HG03457 (cell line): ENCODE measurements at regions not wholly inside any gene's neighbourhood (a gene's known extent, or its start where the extent isn't known, plus 50 kb on each side); places are given as distances from the start of the nearest gene placed in this dataset.

Experiments
- ATAC-seq: cut with Tn5 transposase; IDR thresholded peaks from one replicate; pipeline ENCODE4 v1.9.1; 2021; ENCODE audit warnings: moderate number of reproducible peaks; ENCODE audit not compliant: unreplicated experiment

GRCh38 chr20:48287021-48287494 lies 501.8 kb upstream of the SULF2 start:
- no peak for ATAC-seq

DNA sequence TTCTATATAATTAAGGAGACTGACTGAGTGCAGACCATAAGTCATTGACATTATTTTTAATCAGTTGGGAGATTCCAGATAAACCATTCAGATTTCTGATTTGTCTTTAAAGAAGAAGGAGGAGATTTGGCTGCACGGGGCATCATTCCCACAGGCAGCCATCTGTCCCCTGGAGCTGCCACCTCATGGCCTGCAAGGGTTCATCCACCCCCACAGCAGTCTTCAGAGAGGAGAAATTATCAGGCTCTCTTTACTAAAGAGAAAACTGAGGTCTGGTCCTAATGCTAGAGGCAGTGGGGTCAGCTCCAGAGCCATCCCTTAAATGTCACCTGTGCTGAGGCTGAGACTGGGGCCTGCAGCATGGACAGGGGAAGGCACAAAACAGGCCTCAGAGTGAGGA lies 501.3 kb upstream of the SULF2 start:
- ATAC-seq = no peak

DNA sequence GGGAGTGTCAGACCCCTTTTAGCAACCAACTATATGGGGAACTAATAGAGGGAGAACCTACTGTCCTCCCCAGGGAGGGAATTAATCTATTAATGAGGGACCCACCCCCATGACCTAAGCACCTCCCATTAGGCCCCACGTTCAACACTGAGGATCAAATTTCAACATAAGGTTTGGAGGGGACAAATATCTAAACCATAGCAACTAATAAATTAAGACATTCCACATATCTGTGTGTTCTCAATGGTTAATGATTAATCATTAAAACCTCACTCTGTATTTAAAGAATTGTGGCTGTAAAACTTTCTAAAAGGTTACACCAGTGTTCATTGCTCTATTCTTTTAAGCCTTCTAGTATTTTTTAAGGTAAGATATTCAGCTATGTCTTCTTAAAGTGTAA lies 500.4 kb upstream of the SULF2 start:
- no peak for ATAC-seq

GRCh38 chr20:48284837-48285236 lies 499.6 kb upstream of the SULF2 start:
- no peak for ATAC-seq

GRCh38 chr20:48284315-48284714 lies 499.0 kb upstream of the SULF2 start:
- no peak for ATAC-seq

GRCh38 chr20:48283470-48284110 lies 498.3 kb upstream of the SULF2 start:
- no peak for ATAC-seq

DNA sequence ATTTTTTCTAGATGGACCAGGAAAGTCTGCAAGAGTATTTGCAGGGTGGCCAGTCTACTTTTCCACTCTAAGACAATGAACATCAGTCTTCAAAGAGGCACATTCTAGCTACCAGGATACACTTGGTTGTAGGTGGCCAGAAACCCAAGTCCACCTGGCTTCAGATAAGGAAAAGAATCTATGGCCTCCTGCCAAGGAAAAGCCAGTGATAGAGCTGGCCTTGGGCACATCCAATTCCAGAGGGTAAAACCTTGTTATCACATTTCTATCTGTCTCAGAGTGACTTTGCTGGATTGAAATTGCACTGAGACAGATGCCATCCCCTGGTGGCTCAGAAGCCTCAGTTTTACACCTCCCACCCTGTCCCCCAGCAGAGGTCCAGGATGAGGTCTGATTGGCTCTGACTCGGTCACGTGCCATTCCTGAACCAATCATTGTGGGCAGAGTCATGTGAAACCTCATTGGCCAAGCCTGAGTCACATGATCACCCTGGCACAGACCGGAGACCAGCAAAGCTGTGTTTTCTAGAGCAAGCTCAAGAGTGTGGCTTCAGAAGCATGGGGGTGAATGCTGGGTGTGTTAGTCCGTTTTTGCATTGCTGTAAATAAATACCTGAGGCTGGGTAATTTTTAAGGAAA lies 497.4 kb upstream of the SULF2 start:
- no peak for ATAC-seq

DNA sequence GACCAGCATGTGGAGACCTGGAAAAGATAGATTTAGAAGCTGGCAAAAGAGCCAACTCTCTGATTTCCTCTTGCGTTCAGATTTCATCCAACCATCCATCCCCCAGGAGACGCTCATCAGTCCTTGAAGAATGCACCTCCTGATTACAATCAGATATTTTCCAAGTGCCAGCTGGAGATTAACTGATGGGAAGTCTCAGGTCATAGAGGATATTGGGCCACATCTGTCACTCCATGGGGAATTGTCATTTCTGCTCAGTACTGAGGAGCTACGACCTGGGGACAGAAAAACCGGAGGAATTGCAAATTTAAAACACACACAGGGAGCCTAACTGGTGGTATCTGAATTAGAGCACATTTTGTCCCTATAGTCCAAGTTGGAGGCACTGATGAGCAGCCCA lies 496.2 kb upstream of the SULF2 start:
- ATAC-seq = no peak

- ATAC-seq = no peak
Measured at GRCh38 chr20:48278961-48279481, 493.7 kb upstream of the SULF2 start.

GRCh38 chr20:48277266-48277665 lies 492.0 kb upstream of the SULF2 start:
- no peak for ATAC-seq

- no peak for ATAC-seq
Measured at GRCh38 chr20:48276021-48276342, 490.7 kb upstream of the SULF2 start.

GRCh38 chr20:48275286-48276020 lies 490.2 kb upstream of the SULF2 start:
- ATAC-seq = no peak

- no peak for ATAC-seq
Measured at GRCh38 chr20:48273843-48274242, 488.6 kb upstream of the SULF2 start.

DNA sequence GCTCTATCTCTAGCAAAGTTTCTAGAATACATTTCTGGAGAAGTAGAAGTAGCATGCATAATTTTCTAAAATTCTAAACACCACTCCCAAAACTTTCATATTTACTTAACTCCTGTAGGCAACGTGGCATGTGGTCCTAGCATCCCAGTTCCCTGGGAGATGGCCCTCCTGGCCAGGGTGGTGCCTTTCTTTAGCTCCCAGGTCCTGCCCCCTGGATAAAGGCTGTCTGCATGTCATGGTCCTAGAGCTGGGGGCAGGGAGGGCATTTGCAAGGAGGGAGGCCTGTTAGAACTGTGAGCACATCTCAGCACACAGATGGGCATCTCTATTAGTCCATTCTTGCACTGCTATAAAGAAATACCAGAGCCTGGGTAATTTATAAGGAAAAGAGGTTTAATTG lies 485.6 kb upstream of the SULF2 start:
- ATAC-seq = no peak

GRCh38 chr20:48267860-48268633 lies 482.8 kb upstream of the SULF2 start:
- no peak for ATAC-seq

- ATAC-seq = no peak
Measured at GRCh38 chr20:48266571-48266970, 481.3 kb upstream of the SULF2 start.

GRCh38 chr20:48265791-48266190 lies 480.5 kb upstream of the SULF2 start:
- no peak for ATAC-seq

GRCh38 chr20:48262955-48263354 lies 477.7 kb upstream of the SULF2 start:
- ATAC-seq = no peak

DNA sequence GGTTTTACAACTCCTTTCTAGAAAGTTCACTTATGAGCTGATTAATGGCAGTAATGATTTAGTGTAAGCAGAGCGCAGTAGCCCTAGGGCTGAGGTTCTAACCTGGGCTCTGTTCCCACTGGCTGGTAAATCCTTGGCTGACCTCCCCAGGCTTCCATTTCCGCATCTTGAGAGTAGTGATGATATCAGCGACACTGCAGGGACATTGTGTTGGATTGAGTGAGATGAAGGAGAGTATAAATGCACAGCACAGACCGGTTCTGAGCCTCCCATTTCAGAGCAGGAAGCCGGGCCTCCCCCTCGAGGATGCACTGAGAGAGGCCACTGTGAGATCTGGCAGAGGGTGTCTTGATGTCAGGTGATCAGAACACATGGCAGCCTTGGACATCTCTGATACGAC lies 477.2 kb upstream of the SULF2 start:
- no peak for ATAC-seq

- no peak for ATAC-seq
Measured at GRCh38 chr20:48261398-48261910, 476.2 kb upstream of the SULF2 start.

DNA sequence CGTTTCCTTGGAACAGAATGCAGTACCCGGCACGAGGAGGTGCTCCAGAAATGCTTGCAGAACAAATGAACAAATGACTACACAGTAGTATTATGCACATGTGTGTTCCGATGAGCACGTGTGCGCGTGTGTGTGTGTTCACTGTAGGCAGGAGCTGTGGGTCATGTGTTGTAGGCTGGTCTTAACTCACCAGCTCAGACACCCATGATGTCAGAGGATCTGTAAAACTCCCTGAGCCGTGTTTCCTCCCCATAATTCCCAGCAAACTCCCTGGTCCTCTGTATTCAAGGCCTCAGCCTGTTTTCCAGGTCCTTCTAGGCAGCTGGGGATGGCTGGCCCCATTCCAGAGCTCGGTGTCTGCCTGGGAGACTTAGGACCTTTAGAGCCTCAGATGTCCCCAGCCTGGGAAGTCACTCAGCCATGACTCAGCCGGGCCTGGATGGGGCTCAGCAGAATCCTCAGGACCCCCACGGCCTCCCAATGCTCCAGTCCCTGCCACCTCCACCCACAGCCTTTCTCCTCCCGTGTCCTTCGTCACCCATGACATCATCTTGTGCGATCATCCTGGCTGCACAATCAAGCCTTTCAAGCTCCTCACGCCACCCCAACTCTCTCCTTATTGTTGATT lies 475.0 kb upstream of the SULF2 start:
- no peak for ATAC-seq
